H9 (cell line): ENCODE measurements at regions not wholly inside any gene's neighbourhood (a gene's known extent, or its start where the extent isn't known, plus 50 kb on each side); places are given as distances from the start of the nearest gene placed in this dataset.

ENCODE experiments used
- DNase-seq: peaks from one replicate; pipeline ENCODE4 v3.0.0-alpha.2; 2017
- H2AFZ ChIP-seq: one replicate; pipeline ENCODE4 v1.6.1; 2013; ENCODE audit warnings: mild to moderate bottlenecking, low read length, control low read depth, moderate library complexity
- H2AK5ac ChIP-seq: 2 replicates; pipeline ENCODE4 v1.6.1; 2013; ENCODE audit warnings: low read length, control low read depth, mixed read lengths; ENCODE audit not compliant: insufficient read length
- H2BK120ac ChIP-seq: one replicate; pipeline ENCODE4 v1.6.1; 2013; ENCODE audit warnings: low read depth, mild to moderate bottlenecking, low read length, control low read depth, inconsistent platforms; ENCODE audit not compliant: poor library complexity, severe bottlenecking
- H2BK12ac ChIP-seq: 2 replicates; pipeline ENCODE4 v1.6.1; 2013; ENCODE audit warnings: low read length, control low read depth, mixed read lengths, low read depth; ENCODE audit not compliant: insufficient read length
- H2BK15ac ChIP-seq: 2 replicates; pipeline ENCODE4 v1.6.1; 2013; ENCODE audit warnings: low read depth, low read length, control low read depth
- H2BK20ac ChIP-seq: one replicate; pipeline ENCODE4 v1.6.1; 2013; ENCODE audit warnings: low read depth, mild to moderate bottlenecking, low read length, control low read depth, inconsistent platforms; ENCODE audit not compliant: poor library complexity, severe bottlenecking
- H2BK5ac ChIP-seq: 2 replicates; pipeline ENCODE4 v1.6.1; 2013; ENCODE audit warnings: low read length, control low read depth, mixed read lengths; ENCODE audit not compliant: insufficient read length
- H3K14ac ChIP-seq: 2 replicates; pipeline ENCODE4 v1.6.1; 2013; ENCODE audit warnings: low read length, control low read depth; ENCODE audit not compliant: insufficient read depth
- H3K18ac ChIP-seq: 2 replicates; pipeline ENCODE4 v1.6.1; 2013; ENCODE audit warnings: low read depth, mild to moderate bottlenecking, mixed read lengths, low read length, control low read depth; ENCODE audit not compliant: insufficient read length
- H3K23ac ChIP-seq: 2 replicates; pipeline ENCODE4 v1.6.1; 2013; ENCODE audit warnings: low read length, control low read depth, mixed read lengths, low read depth; ENCODE audit not compliant: insufficient read length
- H3K23me2 ChIP-seq: 2 replicates; pipeline ENCODE4 v1.6.1; 2013; ENCODE audit warnings: low read depth, mild to moderate bottlenecking, mixed read lengths, low read length, control low read depth; ENCODE audit not compliant: insufficient read length, poor library complexity, severe bottlenecking
- H3K27ac ChIP-seq: 2 replicates; pipeline ENCODE4 v1.5.1; 2013; ENCODE audit warnings: low read length, control low read depth, mixed read lengths, low read depth; ENCODE audit not compliant: insufficient read length
- H3K27me3 ChIP-seq: 2 replicates; pipeline ENCODE4 v1.6.1; 2013; ENCODE audit warnings: low read length, control low read depth, inconsistent platforms; ENCODE audit not compliant: insufficient read depth
- H3K4ac ChIP-seq: 2 replicates; pipeline ENCODE4 v1.6.1; 2013; ENCODE audit warnings: low read depth, mild to moderate bottlenecking, control low read depth, inconsistent platforms, low read length, moderate library complexity
- H3K4me1 ChIP-seq: 2 replicates; pipeline ENCODE4 v1.6.1; 2013; ENCODE audit warnings: low read length, control low read depth, inconsistent platforms; ENCODE audit not compliant: insufficient read depth
- H3K4me2 ChIP-seq: 2 replicates; pipeline ENCODE4 v1.6.1; 2013; ENCODE audit warnings: low read length, control low read depth, mixed read lengths; ENCODE audit not compliant: insufficient read length, insufficient read depth
- H3K56ac ChIP-seq: 2 replicates; pipeline ENCODE4 v1.6.1; 2013; ENCODE audit warnings: low read depth, mild to moderate bottlenecking, mixed read lengths, low read length, control low read depth; ENCODE audit not compliant: insufficient read length
- H3K79me1 ChIP-seq: 2 replicates; pipeline ENCODE4 v1.6.1; 2013; ENCODE audit warnings: low read depth, mild to moderate bottlenecking, moderate library complexity, low read length, control low read depth, inconsistent platforms; ENCODE audit not compliant: insufficient read depth, poor library complexity, severe bottlenecking
- H3K79me2 ChIP-seq: 2 replicates; pipeline ENCODE4 v1.6.1; 2013; ENCODE audit warnings: low read length, control low read depth, inconsistent platforms; ENCODE audit not compliant: insufficient read depth
- H3K9ac ChIP-seq: 2 replicates; pipeline ENCODE4 v1.6.1; 2013; ENCODE audit warnings: low read length, control low read depth, mixed read lengths; ENCODE audit not compliant: insufficient read length; ENCODE audit errors: extremely low read depth
- H3K9me3 ChIP-seq: one replicate; pipeline ENCODE4 v1.6.1; 2013; ENCODE audit warnings: low read depth, low read length, inconsistent platforms; ENCODE audit not compliant: control insufficient read depth
- H3T11ph ChIP-seq: one replicate; pipeline ENCODE4 v1.6.1; 2013; ENCODE audit warnings: mild to moderate bottlenecking, low read length, control low read depth, inconsistent platforms
- H4K20me1 ChIP-seq: one replicate; pipeline ENCODE4 v1.6.1; 2013; ENCODE audit not compliant: control insufficient read depth, insufficient read length, insufficient read depth
- H4K5ac ChIP-seq: 2 replicates; pipeline ENCODE4 v1.6.1; 2013; ENCODE audit warnings: low read depth, mild to moderate bottlenecking, mixed read lengths, low read length, control low read depth; ENCODE audit not compliant: insufficient read length
- H4K8ac ChIP-seq: replicated peaks from 2 replicates; pipeline ENCODE4 v1.6.1; 2013; ENCODE audit warnings: low read length, control low read depth, mixed read lengths, low read depth; ENCODE audit not compliant: insufficient read length
- H4K91ac ChIP-seq: 2 replicates; pipeline ENCODE4 v1.6.1; 2013; ENCODE audit warnings: low read depth, mild to moderate bottlenecking, moderate library complexity, mixed read lengths, low read length, control low read depth; ENCODE audit not compliant: insufficient read length
- H3K27ac Mint-ChIP-seq, 3 experiments: 2 replicates in 2 of 3; 3 replicates in 1 of 3; pipeline ENCODE4 v1.8.0; 2020 to 2021; ENCODE audit warnings: mixed read lengths in 3 of 3, mild to moderate bottlenecking in 1 of 3, moderate library complexity in 1 of 3
- H3K27me3 Mint-ChIP-seq: 2 replicates; pipeline ENCODE4 v1.8.0; 2021; ENCODE audit warnings: low read depth, mild to moderate bottlenecking, moderate library complexity, mixed read lengths
- H3K36me3 Mint-ChIP-seq, 3 experiments: 2 replicates in 2 of 3; 3 replicates in 1 of 3; pipeline ENCODE4 v1.8.0; 2020 to 2021; ENCODE audit warnings: low read depth in 3 of 3, mixed read lengths in 3 of 3; ENCODE audit not compliant: insufficient read depth in 1 of 3
- H3K4me1 Mint-ChIP-seq, 2 experiments: 2 replicates each; pipeline ENCODE4 v1.8.0; 2020; ENCODE audit warnings: mixed read lengths in 2 of 2
- H3K4me3 Mint-ChIP-seq, 2 experiments: 2 replicates in 1 of 2; 3 replicates in 1 of 2; pipeline ENCODE4 v1.8.0; 2020 to 2021; ENCODE audit warnings: mild to moderate bottlenecking in 2 of 2, mixed read lengths in 2 of 2, moderate library complexity in 1 of 2
- H3K9me3 Mint-ChIP-seq, 2 experiments: 2 replicates in 1 of 2; 3 replicates in 1 of 2; pipeline ENCODE4 v1.8.0; 2020; ENCODE audit warnings: mild to moderate bottlenecking in 2 of 2, mixed read lengths in 2 of 2, moderate library complexity in 1 of 2
- WGBS: extraction: QIAGEN DNeasy Blood & Tissue Kit; methylation state at CpG from one replicate; pipeline ENCODE4 v1.1.7; 2013; ENCODE audit warnings: missing lambda C conversion rate, low lambda C conversion rate, mixed read lengths; ENCODE audit not compliant: insufficient read length; ENCODE audit errors: extremely low coverage; 5-methylcytosine and 5-hydroxymethylcytosine counted together
- TF ChIP-seq, protein P1 (sequence below): fragments of 200-600 bp; sonication (generic); conservative IDR thresholded peaks from 3 replicates; pipeline ENCODE4 v1.8.0; 2021; ENCODE audit warnings: antibody characterized with exemption, mild to moderate bottlenecking

DNA sequence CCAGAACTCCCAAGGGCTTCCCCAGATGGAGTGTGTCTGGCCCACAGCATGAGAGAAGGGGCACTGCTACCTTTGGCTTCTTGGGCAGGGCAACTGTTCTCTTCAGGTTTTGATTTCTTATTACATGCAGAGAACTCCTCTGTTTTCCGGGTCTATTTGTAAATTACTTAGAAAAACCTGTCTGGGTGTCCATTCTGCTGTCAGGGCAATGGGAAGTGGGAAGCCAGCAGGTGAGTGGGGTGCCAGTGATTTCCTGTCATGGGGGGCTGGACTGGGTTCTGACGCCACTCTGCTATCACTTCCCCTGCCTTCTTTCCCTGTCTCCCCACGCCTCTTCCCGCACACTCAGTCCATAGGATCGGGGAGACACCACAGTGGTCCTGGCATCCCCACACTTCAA is 58.0 kb upstream of the LGALSL start:
- H2BK120ac ChIP-seq, result no peak overlapping the region

More for the DNA sequence above, 58.0 kb upstream of the LGALSL start:
- H3K36me3 Mint-ChIP-seq, result peaks cover 0 to 2% (median 0%) of the 10 kb centered on the region in 3 experiments; a peak in 1 of 7 replicates
- Histone ChIP-seq H3K4me2 (no peak overlapping the region), H3K4me1 (peaks cover under 1% of the 10 kb centered on the region; the same call in 1 of the 2 replicates), H3T11ph (no peak overlapping the region), H2AFZ (no peak overlapping the region), H4K5ac (no peak overlapping the region), H3K9me3 (no peaks in the 10 kb centered on the region), H3K27ac (no peak overlapping the region), H3K14ac (no peak overlapping the region), H2AK5ac (no peak overlapping the region), H3K9ac (no peak overlapping the region), H2BK15ac (no peak overlapping the region), H3K23ac (no peak overlapping the region), H4K8ac (no peak overlapping the region), H3K23me2 (no peaks in the 10 kb centered on the region), H4K20me1 (no peaks in the 10 kb centered on the region), H3K27me3 (no peaks in the 10 kb centered on the region), H4K91ac (no peak overlapping the region), H3K56ac (no peak overlapping the region), H2BK12ac (no peak overlapping the region), H2BK20ac (no peak overlapping the region), H3K79me2 (no peaks in the 10 kb centered on the region), H2BK5ac (no peak overlapping the region), H3K4ac (no peak overlapping the region), H3K79me1 (no peaks in the 10 kb centered on the region), H3K18ac (no peak overlapping the region)
- H3K4me3 Mint-ChIP-seq, result no peak overlapping the region
- no peak overlapping the region for H3K27ac Mint-ChIP-seq
- WGBS, result no CpG with 5 or more reads among the region's 5 CpGs
- peaks cover 10 to 13% of the 10 kb centered on the region in 2 experiments for H3K4me1 Mint-ChIP-seq
- no peak for DNase-seq
- H3K27me3 Mint-ChIP-seq, result no peaks in the 10 kb centered on the region
- TF ChIP-seq, protein P1, sequence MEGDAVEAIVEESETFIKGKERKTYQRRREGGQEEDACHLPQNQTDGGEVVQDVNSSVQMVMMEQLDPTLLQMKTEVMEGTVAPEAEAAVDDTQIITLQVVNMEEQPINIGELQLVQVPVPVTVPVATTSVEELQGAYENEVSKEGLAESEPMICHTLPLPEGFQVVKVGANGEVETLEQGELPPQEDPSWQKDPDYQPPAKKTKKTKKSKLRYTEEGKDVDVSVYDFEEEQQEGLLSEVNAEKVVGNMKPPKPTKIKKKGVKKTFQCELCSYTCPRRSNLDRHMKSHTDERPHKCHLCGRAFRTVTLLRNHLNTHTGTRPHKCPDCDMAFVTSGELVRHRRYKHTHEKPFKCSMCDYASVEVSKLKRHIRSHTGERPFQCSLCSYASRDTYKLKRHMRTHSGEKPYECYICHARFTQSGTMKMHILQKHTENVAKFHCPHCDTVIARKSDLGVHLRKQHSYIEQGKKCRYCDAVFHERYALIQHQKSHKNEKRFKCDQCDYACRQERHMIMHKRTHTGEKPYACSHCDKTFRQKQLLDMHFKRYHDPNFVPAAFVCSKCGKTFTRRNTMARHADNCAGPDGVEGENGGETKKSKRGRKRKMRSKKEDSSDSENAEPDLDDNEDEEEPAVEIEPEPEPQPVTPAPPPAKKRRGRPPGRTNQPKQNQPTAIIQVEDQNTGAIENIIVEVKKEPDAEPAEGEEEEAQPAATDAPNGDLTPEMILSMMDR, result no peak
- H3K9me3 Mint-ChIP-seq, result peaks cover 0 to 3% of the 10 kb centered on the region in 2 experiments; a peak in 1 of 5 replicates
